ENCODE measurements at regions not wholly inside any gene's neighbourhood (a gene's known extent, or its start where the extent isn't known, plus 50 kb on each side); places are given as distances from the start of the nearest gene placed in this dataset.

DNA sequence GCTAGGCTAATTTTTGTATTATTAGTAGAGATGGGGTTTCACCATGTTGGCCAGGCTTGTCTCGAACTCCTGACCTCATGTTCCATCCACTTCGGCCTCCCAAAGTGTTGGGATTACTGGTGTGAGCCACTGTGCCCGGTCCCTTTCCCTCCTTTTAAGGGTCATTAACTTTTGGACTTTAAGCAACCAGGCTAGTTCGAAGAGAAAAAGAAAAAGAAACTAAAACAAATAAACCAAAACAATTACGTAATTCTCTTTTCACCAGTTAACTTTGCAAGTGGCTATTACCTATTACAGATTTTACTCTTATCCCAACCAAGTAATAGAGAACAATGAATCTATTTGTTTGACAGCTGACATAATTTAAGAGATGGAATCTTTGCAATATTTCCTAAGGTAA, 72.8 kb upstream of the SEMA3C start:
- no peak for DNase-seq (ENCODE audit: low spot score)

DNA sequence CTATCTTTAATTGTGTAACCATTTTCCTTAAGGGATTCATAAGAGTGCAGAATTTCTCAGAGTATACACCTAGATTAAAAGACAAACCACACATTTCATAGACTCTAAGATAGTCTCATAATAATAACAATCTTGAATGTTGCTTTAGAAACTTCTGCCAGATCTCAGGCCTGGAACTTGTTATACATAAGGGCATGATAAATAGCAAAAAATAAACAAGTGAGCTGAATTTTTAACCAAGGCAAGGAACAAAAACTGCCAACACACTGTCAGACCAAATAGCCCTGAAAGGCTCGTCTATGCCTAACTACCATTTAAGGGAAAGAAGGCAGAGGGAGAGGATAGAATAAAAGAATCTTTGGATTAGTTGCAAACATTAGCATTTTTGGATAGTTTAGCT, 65.8 kb upstream of the SEMA3C start:
- peak; percentile 32 for DNase-seq (ENCODE audit: low spot score)

DNA sequence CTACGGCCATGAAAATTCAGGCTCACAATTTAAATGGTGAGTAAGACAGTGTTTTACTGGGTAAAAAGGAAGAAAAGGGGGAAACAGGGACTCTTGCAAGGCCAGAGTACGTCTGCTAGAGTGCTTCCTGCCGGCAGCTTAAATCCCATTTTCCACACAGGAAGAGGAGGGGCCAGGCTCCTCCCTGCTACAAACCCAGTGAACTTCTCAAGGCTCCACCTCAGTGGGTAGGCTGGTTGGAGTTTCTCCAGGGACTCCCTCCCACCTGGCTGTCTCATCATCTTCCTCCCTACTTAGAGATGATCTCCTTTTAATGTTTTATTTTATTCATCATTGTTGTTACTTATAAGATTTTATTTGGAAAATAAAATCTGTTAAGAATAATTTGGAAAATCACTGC, 62.6 kb upstream of the SEMA3C start:
- DNase-seq (ENCODE audit: low spot score) = no peak

DNA sequence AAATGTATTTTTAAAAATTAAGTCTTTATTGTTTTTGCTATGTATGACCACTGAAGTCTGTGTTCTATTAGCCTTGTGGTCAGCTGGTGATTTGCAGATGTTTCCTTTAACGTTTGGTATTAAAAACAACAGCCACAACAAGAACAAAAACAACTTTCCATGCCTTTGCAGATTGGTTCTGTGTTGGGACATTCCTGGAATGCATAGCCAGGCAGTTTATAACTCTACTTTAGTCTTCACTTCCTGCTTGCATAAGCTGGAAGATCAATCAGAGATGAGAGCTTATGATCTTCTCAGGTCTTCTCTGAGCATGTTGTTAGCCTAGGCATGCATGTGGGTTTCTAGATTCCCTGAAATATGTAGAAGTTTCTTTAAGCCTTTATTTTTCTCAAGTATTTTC, 58.9 kb upstream of the SEMA3C start:
- no peak for DNase-seq (ENCODE audit: low spot score)

DNA sequence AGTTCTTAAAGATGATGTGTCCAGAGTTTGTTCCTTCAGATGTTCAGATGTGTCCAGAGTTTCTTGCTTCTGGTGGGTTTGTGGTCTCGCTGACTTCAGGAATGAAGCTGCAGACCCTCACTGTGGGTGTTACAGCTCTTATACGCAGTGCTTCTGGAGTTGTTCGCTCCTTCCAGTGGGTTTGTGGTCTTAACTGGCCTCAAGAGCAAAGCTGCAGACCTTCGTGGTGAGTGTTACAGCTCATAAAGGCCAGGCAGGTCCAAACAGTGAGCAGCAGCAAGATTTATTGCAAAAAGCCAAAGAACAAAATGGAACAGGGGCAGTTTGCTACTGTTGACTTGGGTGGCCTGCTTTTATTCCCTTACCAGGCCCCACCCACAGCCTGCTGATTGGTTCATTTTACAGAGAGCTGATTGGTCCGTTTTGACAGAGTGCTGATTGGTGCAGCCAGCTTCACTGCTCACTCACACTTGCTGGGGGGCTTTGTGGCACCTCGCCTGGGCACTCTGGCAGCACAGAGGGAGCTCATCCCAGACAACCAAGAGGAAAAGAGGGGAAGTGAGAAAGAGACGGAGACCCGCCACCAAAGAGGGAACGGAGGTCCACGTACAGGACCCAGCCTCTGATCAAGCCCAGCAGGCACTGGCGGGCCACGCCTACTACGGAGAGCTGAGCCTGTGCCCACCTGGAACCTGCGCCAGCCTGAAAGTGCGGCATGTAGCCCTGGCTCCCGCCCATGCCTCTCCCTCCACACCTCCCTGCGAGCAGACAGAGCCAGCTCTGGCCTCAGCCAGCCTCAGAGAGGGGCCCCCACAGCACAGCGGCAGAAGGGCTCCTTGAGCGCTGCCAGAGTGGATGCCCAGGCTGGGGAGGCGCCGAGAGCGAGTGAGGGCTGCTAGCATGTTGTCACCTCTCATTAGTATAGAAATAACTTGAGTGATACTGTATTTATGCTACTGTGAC, 55.8 kb upstream of the SEMA3C start:
- DNase-seq (ENCODE audit: low spot score) = no peak

DNA sequence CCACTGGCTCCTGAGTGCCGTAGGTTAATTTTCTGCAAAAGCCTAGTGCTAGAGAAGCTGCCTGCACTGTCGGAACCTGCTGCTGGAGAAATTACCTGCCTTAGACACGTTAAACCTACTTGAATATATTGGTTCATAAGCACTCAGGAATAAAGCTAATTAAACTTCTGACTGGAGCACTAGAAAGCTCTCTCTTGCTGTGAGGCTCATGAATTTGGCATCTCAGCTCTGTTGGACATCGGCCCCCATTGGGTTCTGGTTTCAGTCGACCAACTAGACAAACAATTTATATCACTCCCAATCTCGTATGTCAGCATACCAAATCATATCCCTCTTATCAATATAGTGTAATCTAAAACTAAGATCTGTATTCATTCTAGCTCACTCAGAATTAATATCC, 52.4 kb upstream of the SEMA3C start:
- DNase-seq (ENCODE audit: low spot score) = no peak

All from COLO829 (cell line).